ELR (cell line): ENCODE measurements at regions not wholly inside any gene's neighbourhood (a gene's known extent, or its start where the extent isn't known, plus 50 kb on each side); places are given as distances from the start of the nearest gene placed in this dataset.

ENCODE experiments used
- DNase-seq: peaks from one replicate; pipeline ENCODE4 v3.0.0-alpha.2; 2015; ENCODE audit warnings: low read depth

- DNase-seq, result no peak
These were observed 716.8 kb downstream of the EPHA4 start for GRCh38 chr2:220855296-220855695.

GRCh38 chr2:220856486-220856885 is 715.6 kb downstream of the EPHA4 start:
- DNase-seq, result no peak

- no peak for DNase-seq
These were observed 714.7 kb downstream of the EPHA4 start for GRCh38 chr2:220857368-220857767.

GRCh38 chr2:220858101-220858500 is 714.0 kb downstream of the EPHA4 start:
- DNase-seq, result no peak

- no peak for DNase-seq
These were observed 700.2 kb downstream of the EPHA4 start for GRCh38 chr2:220871909-220872308.

GRCh38 chr2:220876080-220876824 is 695.9 kb downstream of the EPHA4 start:
- DNase-seq, result no peak

- DNase-seq, result no peak
These were observed 694.6 kb downstream of the EPHA4 start for GRCh38 chr2:220877491-220877890.

- DNase-seq, result no peak
These were observed 694.2 kb downstream of the EPHA4 start for GRCh38 chr2:220877897-220878296.

GRCh38 chr2:220880623-220881596 is 691.2 kb downstream of the EPHA4 start:
- DNase-seq, result no peak

- DNase-seq, result no peak
These were observed 689.6 kb downstream of the EPHA4 start for GRCh38 chr2:220882507-220882906.

- no peak for DNase-seq
These were observed 686.5 kb downstream of the EPHA4 start for GRCh38 chr2:220885593-220885992.

- no peak for DNase-seq
These were observed 684.7 kb downstream of the EPHA4 start for GRCh38 chr2:220887271-220887870.

- no peak for DNase-seq
These were observed 684.2 kb downstream of the EPHA4 start for GRCh38 chr2:220887876-220888275.

- no peak for DNase-seq
These were observed 681.2 kb downstream of the EPHA4 start for GRCh38 chr2:220890931-220891330.

GRCh38 chr2:220891405-220891804 is 680.7 kb downstream of the EPHA4 start:
- peak; percentile 73 for DNase-seq

- no peak for DNase-seq
These were observed 680.0 kb downstream of the EPHA4 start for GRCh38 chr2:220892018-220892634.

GRCh38 chr2:220893411-220893810 is 678.7 kb downstream of the EPHA4 start:
- no peak for DNase-seq

- DNase-seq, result peak; percentile 2
These were observed 678.0 kb downstream of the EPHA4 start for GRCh38 chr2:220894069-220894468.

- DNase-seq, result no peak
These were observed 672.6 kb downstream of the EPHA4 start for GRCh38 chr2:220899492-220899891.

- DNase-seq, result no peak
These were observed 668.1 kb downstream of the EPHA4 start for GRCh38 chr2:220904015-220904414.

- no peak for DNase-seq
These were observed 658.7 kb downstream of the EPHA4 start for GRCh38 chr2:220913384-220913783.

GRCh38 chr2:220915092-220915623 is 656.9 kb downstream of the EPHA4 start:
- DNase-seq, result no peak
